Prostate gland (tissue), 2 donors: ENCODE measurements at regions not wholly inside any gene's neighbourhood (a gene's known extent, or its start where the extent isn't known, plus 50 kb on each side); places are given as distances from the start of the nearest gene placed in this dataset.

ENCODE experiments used
- POLR2A ChIP-seq: fragments of 450-650 bp; IDR thresholded peaks from one replicate; pipeline ENCODE4 v1.6.1; 2016; ENCODE audit warnings: antibody characterized with exemption, mild to moderate bottlenecking
- POLR2AphosphoS5 ChIP-seq: sonication (generic); formaldehyde crosslinking; IDR thresholded peaks from one replicate; pipeline ENCODE4 v1.6.1; 2017; ENCODE audit warnings: antibody characterized with exemption
- TF ChIP-seq, protein P1 (sequence below), 4 experiments: fragments of 200-600 bp in 2 of 4; fragments of 450-650 bp in 2 of 4; sonication (generic) in 2 of 4; IDR thresholded peaks; 1 replicate in 3 of 4; 2 replicates in 1 of 4; pipeline ENCODE4 v1.5.1; 2016 to 2019; ENCODE audit warnings: antibody characterized with exemption in 4 of 4, mild to moderate bottlenecking in 2 of 4, moderate library complexity in 2 of 4

DNA sequence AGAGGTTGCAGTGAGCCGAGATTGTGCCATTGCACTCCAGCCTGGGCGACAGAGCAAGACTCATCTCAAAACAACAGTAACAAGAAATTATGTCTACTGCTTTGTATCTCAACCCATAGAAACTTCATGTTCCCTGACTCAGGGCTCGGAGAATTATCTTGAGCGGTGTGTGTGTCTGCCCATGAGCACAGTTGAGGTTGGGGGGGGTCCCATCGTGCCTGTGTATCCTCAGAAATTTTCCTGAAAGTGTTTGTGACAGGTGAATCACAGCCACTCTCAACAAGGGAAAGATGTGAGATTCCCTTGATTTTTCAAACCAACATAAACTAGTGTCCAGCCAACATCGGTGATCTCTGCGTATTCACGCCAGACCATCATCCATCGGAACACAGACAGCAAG, 319.1 kb downstream of the ASMT start:
- no peak for TF ChIP-seq POLR2A
- no peak for TF ChIP-seq POLR2AphosphoS5
- TF ChIP-seq, protein P1, sequence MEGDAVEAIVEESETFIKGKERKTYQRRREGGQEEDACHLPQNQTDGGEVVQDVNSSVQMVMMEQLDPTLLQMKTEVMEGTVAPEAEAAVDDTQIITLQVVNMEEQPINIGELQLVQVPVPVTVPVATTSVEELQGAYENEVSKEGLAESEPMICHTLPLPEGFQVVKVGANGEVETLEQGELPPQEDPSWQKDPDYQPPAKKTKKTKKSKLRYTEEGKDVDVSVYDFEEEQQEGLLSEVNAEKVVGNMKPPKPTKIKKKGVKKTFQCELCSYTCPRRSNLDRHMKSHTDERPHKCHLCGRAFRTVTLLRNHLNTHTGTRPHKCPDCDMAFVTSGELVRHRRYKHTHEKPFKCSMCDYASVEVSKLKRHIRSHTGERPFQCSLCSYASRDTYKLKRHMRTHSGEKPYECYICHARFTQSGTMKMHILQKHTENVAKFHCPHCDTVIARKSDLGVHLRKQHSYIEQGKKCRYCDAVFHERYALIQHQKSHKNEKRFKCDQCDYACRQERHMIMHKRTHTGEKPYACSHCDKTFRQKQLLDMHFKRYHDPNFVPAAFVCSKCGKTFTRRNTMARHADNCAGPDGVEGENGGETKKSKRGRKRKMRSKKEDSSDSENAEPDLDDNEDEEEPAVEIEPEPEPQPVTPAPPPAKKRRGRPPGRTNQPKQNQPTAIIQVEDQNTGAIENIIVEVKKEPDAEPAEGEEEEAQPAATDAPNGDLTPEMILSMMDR (IDR thresholded peaks at IDR 0.05): no peak
